ENCODE measurements at regions not wholly inside any gene's neighbourhood (a gene's known extent, or its start where the extent isn't known, plus 50 kb on each side); places are given as distances from the start of the nearest gene placed in this dataset.

DNA sequence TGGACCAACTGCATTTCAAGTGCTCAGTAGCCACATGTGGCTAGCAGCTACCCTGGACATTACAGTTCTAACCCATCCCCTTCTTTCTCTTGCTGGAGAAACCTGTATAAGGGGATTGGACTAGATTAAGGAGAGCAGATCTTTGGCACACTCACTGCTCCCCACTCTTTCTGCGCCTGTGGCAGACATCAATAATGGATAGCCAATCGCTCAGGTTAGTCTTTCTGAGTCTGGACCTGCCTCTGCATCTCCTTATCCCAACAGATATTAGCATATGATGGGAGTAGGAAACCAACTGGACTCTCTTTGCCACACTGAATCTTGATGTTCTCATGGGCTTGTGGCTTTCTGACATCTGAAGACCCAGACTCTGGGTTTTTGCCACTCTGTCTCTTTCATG, 81.7 kb downstream of the IRX5 start:
- no peak for TF ChIP-seq GATA2 (IDR thresholded peaks at IDR 0.05; ENCODE audit: low read depth, low read length)
- TF ChIP-seq GATA3 (IDR thresholded peaks at IDR 0.05; ENCODE audit: low read depth, low read length): no peak

All from SH-SY5Y (cell line).